ENCODE measurements at regions not wholly inside any gene's neighbourhood (a gene's known extent, or its start where the extent isn't known, plus 50 kb on each side); places are given as distances from the start of the nearest gene placed in this dataset.

DNA sequence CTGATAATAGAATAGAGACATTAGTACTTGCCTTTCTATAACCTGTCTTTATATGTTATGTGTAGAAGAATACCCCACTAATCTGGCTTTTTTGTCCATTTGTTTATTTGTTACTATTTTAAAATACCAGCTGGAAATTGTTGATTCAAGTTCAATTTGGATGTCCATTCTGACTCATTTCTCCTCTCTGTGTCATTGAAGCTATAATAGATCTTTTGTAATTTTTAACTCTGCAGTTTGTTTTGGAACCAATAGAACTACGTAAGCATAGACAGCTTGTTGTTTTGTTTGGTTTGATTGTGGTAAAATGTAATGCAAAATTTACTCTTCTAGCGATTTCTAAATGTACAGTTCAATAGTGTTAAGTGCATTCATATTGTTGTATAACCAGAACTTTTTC lies 390.4 kb downstream of the ZIC1 start:
- no peaks in the 10 kb centered on the region for H3K9me3 ChIP-seq (ENCODE audit: control insufficient read depth, low read length)
- H3K27ac ChIP-seq (ENCODE audit: low read depth, low read length) = no peak overlapping the region
- H3K4me1 ChIP-seq (ENCODE audit: control insufficient read depth, insufficient read depth, low read length) = no peaks in the 10 kb centered on the region
- H3K9me3 Mint-ChIP-seq = no peaks in the 10 kb centered on the region
- no peak overlapping the region for H3K4me3 ChIP-seq (ENCODE audit: low read length)
- DNase-seq = no peak
- no peak overlapping the region for H3K27ac Mint-ChIP-seq
- no peaks in the 10 kb centered on the region for H3K4me1 Mint-ChIP-seq
- TF ChIP-seq, protein P1, sequence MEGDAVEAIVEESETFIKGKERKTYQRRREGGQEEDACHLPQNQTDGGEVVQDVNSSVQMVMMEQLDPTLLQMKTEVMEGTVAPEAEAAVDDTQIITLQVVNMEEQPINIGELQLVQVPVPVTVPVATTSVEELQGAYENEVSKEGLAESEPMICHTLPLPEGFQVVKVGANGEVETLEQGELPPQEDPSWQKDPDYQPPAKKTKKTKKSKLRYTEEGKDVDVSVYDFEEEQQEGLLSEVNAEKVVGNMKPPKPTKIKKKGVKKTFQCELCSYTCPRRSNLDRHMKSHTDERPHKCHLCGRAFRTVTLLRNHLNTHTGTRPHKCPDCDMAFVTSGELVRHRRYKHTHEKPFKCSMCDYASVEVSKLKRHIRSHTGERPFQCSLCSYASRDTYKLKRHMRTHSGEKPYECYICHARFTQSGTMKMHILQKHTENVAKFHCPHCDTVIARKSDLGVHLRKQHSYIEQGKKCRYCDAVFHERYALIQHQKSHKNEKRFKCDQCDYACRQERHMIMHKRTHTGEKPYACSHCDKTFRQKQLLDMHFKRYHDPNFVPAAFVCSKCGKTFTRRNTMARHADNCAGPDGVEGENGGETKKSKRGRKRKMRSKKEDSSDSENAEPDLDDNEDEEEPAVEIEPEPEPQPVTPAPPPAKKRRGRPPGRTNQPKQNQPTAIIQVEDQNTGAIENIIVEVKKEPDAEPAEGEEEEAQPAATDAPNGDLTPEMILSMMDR (conservative IDR thresholded peaks at IDR 0.05) = no peak
- no peaks in the 10 kb centered on the region for H3K36me3 ChIP-seq (ENCODE audit: control insufficient read depth, insufficient read depth, low read length)
- no peak overlapping the region for H3K4me3 Mint-ChIP-seq
- H3K27me3 Mint-ChIP-seq (ENCODE audit: insufficient read depth) = no peaks in the 10 kb centered on the region
- no peaks in the 10 kb centered on the region for H3K27me3 ChIP-seq (ENCODE audit: control insufficient read depth, insufficient read depth, low read length, poor library complexity, severe bottlenecking)
- 88% methylated on average over 2 of the region's 2 CpGs; no CpG with 5 or more reads in 1 of the 2 experiments for WGBS, 2 experiments (ENCODE audit: insufficient coverage in 1 of 2, insufficient read length in 1 of 2)
- H3K36me3 Mint-ChIP-seq (ENCODE audit: low read depth) = no peaks in the 10 kb centered on the region
- no peak overlapping the region for H3K9ac ChIP-seq (ENCODE audit: extremely low read depth, low read length, poor library complexity, severe bottlenecking)

DNA sequence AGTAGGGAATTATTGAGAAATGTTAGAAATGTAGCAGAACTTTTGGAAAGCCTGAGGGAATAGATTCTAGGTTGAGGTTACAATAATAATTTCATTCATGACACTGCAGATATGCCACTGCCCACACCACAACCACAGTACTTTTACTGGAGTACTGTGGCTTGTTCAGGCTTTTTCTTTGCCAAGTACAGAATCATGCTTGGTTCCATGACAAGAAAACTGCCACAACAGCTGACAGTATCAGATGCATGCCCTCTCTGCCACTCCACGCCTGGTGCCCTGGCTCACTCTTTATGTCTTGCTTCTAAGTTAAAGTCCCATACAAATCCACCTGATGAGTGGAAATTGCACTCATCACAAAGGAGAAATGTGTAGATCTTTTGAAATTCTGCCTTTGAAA lies 398.6 kb downstream of the ZIC1 start:
- DNase-seq = no peak
- Histone ChIP-seq H3K4me1 (ENCODE audit: control insufficient read depth, insufficient read depth, low read length) (no peaks in the 10 kb centered on the region), H3K4me3 (ENCODE audit: low read length) (no peak overlapping the region), H3K27ac (ENCODE audit: low read depth, low read length) (no peak overlapping the region), H3K9ac (ENCODE audit: extremely low read depth, low read length, poor library complexity, severe bottlenecking) (no peak overlapping the region), H3K36me3 (ENCODE audit: control insufficient read depth, insufficient read depth, low read length) (no peaks in the 10 kb centered on the region), H3K27me3 (ENCODE audit: control insufficient read depth, insufficient read depth, low read length, poor library complexity, severe bottlenecking) (no peaks in the 10 kb centered on the region), H3K9me3 (ENCODE audit: control insufficient read depth, low read length) (no peaks in the 10 kb centered on the region)
- H3K27ac Mint-ChIP-seq = no peak overlapping the region
- no peaks in the 10 kb centered on the region for H3K4me1 Mint-ChIP-seq
- no peaks in the 10 kb centered on the region for H3K9me3 Mint-ChIP-seq
- no peaks in the 10 kb centered on the region for H3K27me3 Mint-ChIP-seq (ENCODE audit: insufficient read depth)
- TF ChIP-seq, protein P1 (conservative IDR thresholded peaks at IDR 0.05) = no peak
- H3K4me3 Mint-ChIP-seq = no peak overlapping the region
- 80 to 89% methylated on average over 1 of the region's 1 CpG for WGBS, 2 experiments (ENCODE audit: insufficient coverage in 1 of 2, insufficient read length in 1 of 2)
- H3K36me3 Mint-ChIP-seq (ENCODE audit: low read depth) = no peaks in the 10 kb centered on the region

DNA sequence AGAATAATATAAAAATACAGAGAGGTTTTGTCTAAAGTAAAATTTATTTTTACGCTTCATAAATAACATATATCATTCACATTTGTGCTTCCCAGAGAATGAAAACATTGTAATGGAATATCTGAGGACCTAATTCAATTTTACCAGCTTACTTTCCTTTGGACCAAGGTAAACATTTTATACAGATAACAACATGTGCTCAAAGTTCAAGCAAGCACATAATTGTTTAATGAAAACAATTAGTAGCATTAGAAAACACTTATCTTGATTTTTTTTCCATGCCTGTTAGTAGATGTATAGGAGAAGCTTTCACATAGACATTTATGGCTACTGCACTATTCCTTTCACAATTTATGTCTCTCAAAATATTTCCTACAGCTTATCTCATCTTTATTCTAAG lies 400.0 kb downstream of the ZIC1 start:
- H3K36me3 ChIP-seq (ENCODE audit: control insufficient read depth, insufficient read depth, low read length) = no peaks in the 10 kb centered on the region
- no peak overlapping the region for H3K27ac ChIP-seq (ENCODE audit: low read depth, low read length)
- H3K4me1 ChIP-seq (ENCODE audit: control insufficient read depth, insufficient read depth, low read length) = no peaks in the 10 kb centered on the region
- no CpG with 5 or more reads among the region's 1 CpG for WGBS, 2 experiments (ENCODE audit: insufficient coverage in 1 of 2, insufficient read length in 1 of 2)
- no peaks in the 10 kb centered on the region for H3K27me3 ChIP-seq (ENCODE audit: control insufficient read depth, insufficient read depth, low read length, poor library complexity, severe bottlenecking)
- H3K27me3 Mint-ChIP-seq (ENCODE audit: insufficient read depth) = no peaks in the 10 kb centered on the region
- H3K27ac Mint-ChIP-seq = no peak overlapping the region
- no peak for DNase-seq
- no peak overlapping the region for H3K9ac ChIP-seq (ENCODE audit: extremely low read depth, low read length, poor library complexity, severe bottlenecking)
- H3K9me3 ChIP-seq (ENCODE audit: control insufficient read depth, low read length) = no peaks in the 10 kb centered on the region
- H3K4me3 ChIP-seq (ENCODE audit: low read length) = no peak overlapping the region
- no peak overlapping the region for H3K4me3 Mint-ChIP-seq
- no peaks in the 10 kb centered on the region for H3K9me3 Mint-ChIP-seq
- TF ChIP-seq, protein P1 (conservative IDR thresholded peaks at IDR 0.05) = no peak
- no peaks in the 10 kb centered on the region for H3K36me3 Mint-ChIP-seq (ENCODE audit: low read depth)
- no peaks in the 10 kb centered on the region for H3K4me1 Mint-ChIP-seq
